HEK293 (cell line): ENCODE measurements at regions not wholly inside any gene's neighbourhood (a gene's known extent, or its start where the extent isn't known, plus 50 kb on each side); places are given as distances from the start of the nearest gene placed in this dataset.

Experiments
- CTCF ChIA-PET: fragments of 350-600 bp; formaldehyde crosslinking; extraction: SDS; loops from one replicate; lab custom pipeline; 2021; ENCODE audit warnings: antibody characterized with exemption; lab: Yijun Ruan, JAX
- POLR2A ChIA-PET: fragments of 300-600 bp; formaldehyde crosslinking; extraction: SDS; loops from one replicate; lab custom pipeline; 2020; ENCODE audit warnings: antibody characterized with exemption, inconsistent platforms; lab: Yijun Ruan, JAX
- H3K27ac ChIP-seq: fragments of 200-500 bp; sonication (Bioruptor generic); 2 replicates; pipeline ENCODE4 v1.5.1; 2014; ENCODE audit warnings: low read depth, low read length, control low read depth, inconsistent platforms; ENCODE audit errors: extremely low read depth
- H3K36me3 ChIP-seq, 2 experiments: fragments of 200-500 bp in 1 of 2; sonication (Bioruptor generic) in 1 of 2; 1 replicate in 1 of 2; 2 replicates in 1 of 2; pipeline ENCODE4 v1.5.1; 2014 to 2017; ENCODE audit warnings: inconsistent platforms in 2 of 2, low read length in 2 of 2; ENCODE audit not compliant: control insufficient read depth in 2 of 2, insufficient read depth in 1 of 2
- H3K4me1 ChIP-seq: fragments of 200-500 bp; sonication (Bioruptor generic); 2 replicates; pipeline ENCODE4 v1.5.1; 2014; ENCODE audit warnings: mild to moderate bottlenecking, low read length, inconsistent platforms; ENCODE audit not compliant: control insufficient read depth, insufficient read depth
- H3K4me3 ChIP-seq: 2 replicates; pipeline ENCODE4 v1.5.1; 2011; ENCODE audit warnings: low read depth, mild to moderate bottlenecking, control low read depth, low read length, moderate library complexity
- H3K9me3 ChIP-seq: fragments of 200-500 bp; sonication (Bioruptor generic); 2 replicates; pipeline ENCODE4 v1.5.1; 2014; ENCODE audit warnings: low read depth, low read length, inconsistent platforms; ENCODE audit not compliant: control insufficient read depth, insufficient read depth
- BCL11B ChIP-seq: fragments of 450-650 bp; formaldehyde crosslinking; IDR thresholded peaks from 2 replicates; pipeline ENCODE4 v1.5.1; 2016; ENCODE audit warnings: low read depth, missing biosample characterization, missing genetic modification characterization
- SCRT1 ChIP-seq: fragments of 450-650 bp; formaldehyde crosslinking; IDR thresholded peaks from 2 replicates; pipeline ENCODE4 v1.5.1; 2016; ENCODE audit warnings: missing biosample characterization, missing genetic modification characterization, borderline replicate concordance
- SCRT2 ChIP-seq: fragments of 450-650 bp; formaldehyde crosslinking; IDR thresholded peaks from 2 replicates; pipeline ENCODE4 v1.5.1; 2016; ENCODE audit warnings: missing biosample characterization, missing genetic modification characterization
- ZNF132 ChIP-seq: fragments of 450-650 bp; formaldehyde crosslinking; IDR thresholded peaks from 2 replicates; pipeline ENCODE4 v1.5.1; 2017; ENCODE audit warnings: missing biosample characterization, missing genetic modification characterization, borderline replicate concordance
- ZNF157 ChIP-seq: fragments of 450-650 bp; formaldehyde crosslinking; IDR thresholded peaks from 2 replicates; pipeline ENCODE4 v1.5.1; 2016; ENCODE audit warnings: missing biosample characterization, missing genetic modification characterization
- ZNF48 ChIP-seq: fragments of 450-650 bp; formaldehyde crosslinking; IDR thresholded peaks from 2 replicates; pipeline ENCODE4 v1.5.1; 2016; ENCODE audit warnings: missing biosample characterization, missing genetic modification characterization
- TF ChIP-seq, protein P1 (sequence below): fragments of 450-650 bp; formaldehyde crosslinking; IDR thresholded peaks from 2 replicates; pipeline ENCODE4 v1.5.1; 2016; ENCODE audit warnings: missing biosample characterization, missing genetic modification characterization
- TF ChIP-seq, protein P2 (sequence below): fragments of 450-650 bp; formaldehyde crosslinking; IDR thresholded peaks from 2 replicates; pipeline ENCODE4 v1.5.1; 2016; ENCODE audit warnings: missing biosample characterization, missing genetic modification characterization
- TF ChIP-seq, protein P3 (sequence below): fragments of 450-650 bp; formaldehyde crosslinking; IDR thresholded peaks from 2 replicates; pipeline ENCODE4 v1.5.1; 2016; ENCODE audit warnings: missing biosample characterization, missing genetic modification characterization
- TF ChIP-seq, protein P4 (sequence below): fragments of 450-650 bp; formaldehyde crosslinking; IDR thresholded peaks from 2 replicates; pipeline ENCODE4 v1.5.1; 2016; ENCODE audit warnings: missing biosample characterization, missing genetic modification characterization

DNA sequence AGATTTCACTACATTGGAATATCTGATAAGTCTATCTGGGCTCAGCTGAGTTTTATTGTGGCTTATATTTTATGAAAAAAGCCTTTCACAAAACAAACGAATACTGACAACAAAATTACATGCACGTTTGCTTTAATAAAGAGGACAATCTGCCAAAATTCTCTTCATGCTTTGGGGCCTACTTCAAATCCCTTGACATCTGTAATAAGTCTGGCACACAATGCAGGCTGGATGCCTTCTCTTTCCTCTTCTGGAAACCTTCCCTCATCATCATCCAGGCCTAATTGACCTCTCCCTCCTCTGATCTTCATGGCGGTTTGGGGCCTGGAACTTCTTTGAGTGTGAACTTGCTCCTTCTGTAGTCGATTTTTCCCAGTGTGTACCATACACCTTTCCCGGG lies 70.3 kb downstream of the MAP10 start:
- TF ChIP-seq ZNF132 (tag by site-specific recombination) (no peak), ZNF157 (no peak), BCL11B (tag by site-specific recombination) (no peak), ZNF48 (no peak)
- TF ChIP-seq, protein P1, sequence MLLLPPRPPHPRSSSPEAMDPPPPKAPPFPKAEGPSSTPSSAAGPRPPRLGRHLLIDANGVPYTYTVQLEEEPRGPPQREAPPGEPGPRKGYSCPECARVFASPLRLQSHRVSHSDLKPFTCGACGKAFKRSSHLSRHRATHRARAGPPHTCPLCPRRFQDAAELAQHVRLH, result no peak
- H3K4me1 ChIP-seq, result no peaks in the 10 kb centered on the region

DNA sequence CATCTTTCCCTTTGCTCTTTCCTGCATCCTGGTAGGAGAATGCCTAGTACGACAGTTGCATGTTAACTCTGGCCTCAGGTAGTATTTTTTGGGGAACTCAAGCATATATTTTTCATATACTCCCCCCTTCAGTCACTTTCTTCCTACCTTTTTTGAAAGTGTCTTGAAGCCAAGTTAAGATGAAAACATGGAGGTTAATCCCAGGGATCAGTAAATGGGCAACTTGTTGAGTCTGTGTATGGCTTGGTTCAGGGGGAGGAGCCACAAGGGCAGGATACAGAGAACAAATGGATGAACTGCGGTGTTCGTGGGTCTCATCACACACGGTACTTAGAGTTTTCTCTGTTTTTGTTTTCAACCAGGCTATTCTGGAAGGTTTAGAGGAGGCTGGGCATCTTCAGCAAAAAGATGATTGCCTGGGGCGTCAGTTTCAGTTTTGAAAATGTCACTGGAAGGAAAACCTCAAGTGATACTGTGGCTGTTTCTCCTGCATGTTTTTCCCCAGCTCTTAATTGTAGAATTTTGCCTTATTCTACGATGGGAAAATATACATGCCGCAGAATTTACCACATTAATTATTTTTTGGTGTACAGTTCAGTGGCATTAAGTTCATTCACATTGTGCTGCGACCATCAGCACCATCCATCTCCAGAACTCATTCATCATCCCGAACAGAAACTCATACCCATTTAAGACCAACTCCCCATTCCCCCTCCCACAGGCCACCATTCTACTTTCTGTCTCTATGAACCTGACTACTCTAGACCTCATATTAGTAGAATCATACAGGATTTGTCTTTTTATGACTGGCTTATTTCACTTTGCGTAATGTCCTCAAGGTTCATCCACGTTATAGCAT lies 71.5 kb downstream of the MAP10 start:
- no peak overlapping the region for H3K4me3 ChIP-seq
- TF ChIP-seq SCRT2 (tag by site-specific recombination) (peak; percentile 69), SCRT1 (tag by site-specific recombination) (peak; percentile 60; the same call in 1 of the 2 replicates)
- TF ChIP-seq, protein P2, sequence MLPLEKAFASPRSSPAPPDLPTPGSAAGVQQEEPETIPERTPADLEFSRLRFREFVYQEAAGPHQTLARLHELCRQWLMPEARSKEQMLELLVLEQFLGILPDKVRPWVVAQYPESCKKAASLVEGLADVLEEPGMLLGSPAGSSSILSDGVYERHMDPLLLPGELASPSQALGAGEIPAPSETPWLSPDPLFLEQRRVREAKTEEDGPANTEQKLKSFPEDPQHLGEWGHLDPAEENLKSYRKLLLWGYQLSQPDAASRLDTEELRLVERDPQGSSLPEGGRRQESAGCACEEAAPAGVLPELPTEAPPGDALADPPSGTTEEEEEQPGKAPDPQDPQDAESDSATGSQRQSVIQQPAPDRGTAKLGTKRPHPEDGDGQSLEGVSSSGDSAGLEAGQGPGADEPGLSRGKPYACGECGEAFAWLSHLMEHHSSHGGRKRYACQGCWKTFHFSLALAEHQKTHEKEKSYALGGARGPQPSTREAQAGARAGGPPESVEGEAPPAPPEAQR (tag by site-specific recombination), result no peak
- ChIA-PET POLR2A (interaction anchor here (1.0 kb wide), 1 partner anchor 15 kb away, joined by 3 read pairs; no protein-coding TSS in a partner anchor), CTCF (interaction anchor here (0.7 to 5.4 kb wide), 4 partner anchors 15 to 75 kb away, joined by 3 to 70 read pairs (median 4); no protein-coding TSS in a partner anchor)
- H3K4me1 ChIP-seq, result no peaks in the 10 kb centered on the region
- H3K9me3 ChIP-seq, result no peaks in the 10 kb centered on the region
- H3K27ac ChIP-seq, result no peak overlapping the region
- no peaks in the 10 kb centered on the region for H3K36me3 ChIP-seq

More for the DNA sequence above, 70.3 kb downstream of the MAP10 start:
- Histone ChIP-seq H3K4me3 (no peak overlapping the region), H3K36me3 (no peaks in the 10 kb centered on the region), H3K9me3 (no peaks in the 10 kb centered on the region), H3K27ac (no peak overlapping the region)
- ChIA-PET POLR2A (no interaction called here), CTCF (interaction anchor here (0.7 kb wide), 1 partner anchor 77 kb away, joined by 3 read pairs; no protein-coding TSS in a partner anchor)

DNA sequence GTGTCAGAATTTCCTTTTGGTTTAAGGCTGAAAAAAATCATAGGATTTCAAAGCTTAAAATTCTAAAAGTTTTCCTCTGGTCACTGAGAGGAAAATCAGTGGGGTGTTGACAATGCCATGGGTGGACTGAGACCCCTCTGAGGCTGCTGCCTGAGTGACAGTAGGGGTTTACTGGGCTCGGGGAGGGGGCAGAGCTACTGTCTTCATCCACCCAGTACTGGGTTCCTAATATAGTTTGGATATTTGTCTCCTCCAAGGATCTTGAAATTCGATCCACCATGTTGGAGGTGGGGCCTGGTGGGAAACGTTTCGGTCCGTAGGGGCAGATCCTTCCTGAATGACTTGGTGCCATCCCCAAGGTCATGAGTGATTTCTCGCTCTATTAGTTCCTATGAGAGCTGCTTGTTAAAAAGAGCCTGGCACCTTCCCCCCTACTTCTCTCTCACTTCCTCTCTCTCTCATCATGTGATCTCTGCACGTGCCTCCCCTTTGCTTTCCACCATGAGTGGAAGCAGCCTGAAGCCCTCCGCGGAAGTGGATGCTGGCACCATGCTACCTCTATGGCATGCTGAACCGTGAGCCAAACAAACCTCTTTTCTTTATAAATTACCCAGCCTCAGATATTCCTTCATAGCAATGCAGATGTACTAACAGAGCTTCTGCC lies 72.3 kb downstream of the MAP10 start:
- POLR2A ChIA-PET, result interaction anchor here (1.0 to 2.0 kb wide), 2 partner anchors 9 to 14 kb away, joined by 3 to 8 read pairs; no protein-coding TSS in a partner anchor
- no peaks in the 10 kb centered on the region for H3K9me3 ChIP-seq
- H3K36me3 ChIP-seq, result no peaks in the 10 kb centered on the region
- no peak overlapping the region for H3K4me3 ChIP-seq
- CTCF ChIA-PET, result interaction anchor here (0.6 to 5.4 kb wide), 8 partner anchors 8 to 365 kb away, joined by 3 to 70 read pairs (median 4); no protein-coding TSS in a partner anchor
- TF ChIP-seq, protein P3, sequence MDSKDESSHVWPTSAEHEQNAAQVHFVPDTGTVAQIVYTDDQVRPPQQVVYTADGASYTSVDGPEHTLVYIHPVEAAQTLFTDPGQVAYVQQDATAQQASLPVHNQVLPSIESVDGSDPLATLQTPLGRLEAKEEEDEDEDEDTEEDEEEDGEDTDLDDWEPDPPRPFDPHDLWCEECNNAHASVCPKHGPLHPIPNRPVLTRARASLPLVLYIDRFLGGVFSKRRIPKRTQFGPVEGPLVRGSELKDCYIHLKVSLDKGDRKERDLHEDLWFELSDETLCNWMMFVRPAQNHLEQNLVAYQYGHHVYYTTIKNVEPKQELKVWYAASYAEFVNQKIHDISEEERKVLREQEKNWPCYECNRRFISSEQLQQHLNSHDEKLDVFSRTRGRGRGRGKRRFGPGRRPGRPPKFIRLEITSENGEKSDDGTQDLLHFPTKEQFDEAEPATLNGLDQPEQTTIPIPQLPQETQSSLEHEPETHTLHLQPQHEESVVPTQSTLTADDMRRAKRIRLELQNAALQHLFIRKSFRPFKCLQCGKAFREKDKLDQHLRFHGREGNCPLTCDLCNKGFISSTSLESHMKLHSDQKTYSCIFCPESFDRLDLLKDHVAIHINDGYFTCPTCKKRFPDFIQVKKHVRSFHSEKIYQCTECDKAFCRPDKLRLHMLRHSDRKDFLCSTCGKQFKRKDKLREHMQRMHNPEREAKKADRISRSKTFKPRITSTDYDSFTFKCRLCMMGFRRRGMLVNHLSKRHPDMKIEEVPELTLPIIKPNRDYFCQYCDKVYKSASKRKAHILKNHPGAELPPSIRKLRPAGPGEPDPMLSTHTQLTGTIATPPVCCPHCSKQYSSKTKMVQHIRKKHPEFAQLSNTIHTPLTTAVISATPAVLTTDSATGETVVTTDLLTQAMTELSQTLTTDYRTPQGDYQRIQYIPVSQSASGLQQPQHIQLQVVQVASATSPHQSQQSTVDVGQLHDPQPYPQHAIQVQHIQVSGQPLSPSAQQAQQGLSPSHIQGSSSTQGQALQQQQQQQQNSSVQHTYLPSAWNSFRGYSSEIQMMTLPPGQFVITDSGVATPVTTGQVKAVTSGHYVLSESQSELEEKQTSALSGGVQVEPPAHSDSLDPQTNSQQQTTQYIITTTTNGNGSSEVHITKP (tag by site-specific recombination), result peak; percentile 35; the same call in 1 of the 2 replicates
- TF ChIP-seq, protein P4, sequence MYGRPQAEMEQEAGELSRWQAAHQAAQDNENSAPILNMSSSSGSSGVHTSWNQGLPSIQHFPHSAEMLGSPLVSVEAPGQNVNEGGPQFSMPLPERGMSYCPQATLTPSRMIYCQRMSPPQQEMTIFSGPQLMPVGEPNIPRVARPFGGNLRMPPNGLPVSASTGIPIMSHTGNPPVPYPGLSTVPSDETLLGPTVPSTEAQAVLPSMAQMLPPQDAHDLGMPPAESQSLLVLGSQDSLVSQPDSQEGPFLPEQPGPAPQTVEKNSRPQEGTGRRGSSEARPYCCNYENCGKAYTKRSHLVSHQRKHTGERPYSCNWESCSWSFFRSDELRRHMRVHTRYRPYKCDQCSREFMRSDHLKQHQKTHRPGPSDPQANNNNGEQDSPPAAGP, result no peak
- TF ChIP-seq, all 188 proteins: peak for 1
- H3K27ac ChIP-seq, result no peak overlapping the region
- H3K4me1 ChIP-seq, result no peaks in the 10 kb centered on the region
